IPS DF 6.9 (cell line): ENCODE measurements at regions not wholly inside any gene's neighbourhood (a gene's known extent, or its start where the extent isn't known, plus 50 kb on each side); places are given as distances from the start of the nearest gene placed in this dataset.

Experiments
- DNase-seq: peaks from one replicate; pipeline ENCODE4 v3.0.0-alpha.2; 2013; ENCODE audit warnings: low read depth, low spot score
- H3K27ac ChIP-seq: one replicate; pipeline ENCODE4 v1.5.1; 2013; ENCODE audit warnings: low read length, control low read depth
- H3K27me3 ChIP-seq: 2 replicates; pipeline ENCODE4 v1.6.1; 2013; ENCODE audit warnings: mild to moderate bottlenecking, low read length; ENCODE audit not compliant: control insufficient read depth, insufficient read depth
- H3K36me3 ChIP-seq: 2 replicates; pipeline ENCODE4 v1.6.1; 2013; ENCODE audit warnings: low read length; ENCODE audit not compliant: control insufficient read depth, insufficient read depth
- H3K4me1 ChIP-seq: 2 replicates; pipeline ENCODE4 v1.6.1; 2013; ENCODE audit warnings: low read length; ENCODE audit not compliant: control insufficient read depth, insufficient read depth
- H3K4me3 ChIP-seq: 2 replicates; pipeline ENCODE4 v1.5.1; 2013; ENCODE audit warnings: mild to moderate bottlenecking, low read length
- H3K9me3 ChIP-seq: 2 replicates; pipeline ENCODE4 v1.6.1; 2013; ENCODE audit warnings: low read length, inconsistent platforms; ENCODE audit not compliant: control insufficient read depth, insufficient read depth
- WGBS: extraction: QIAGEN DNeasy Blood & Tissue Kit; methylation state at CpG from one replicate; pipeline ENCODE4 v1.1.7; 2013; ENCODE audit warnings: mixed read lengths, missing lambda C conversion rate; ENCODE audit not compliant: insufficient read length, insufficient coverage; 5-methylcytosine and 5-hydroxymethylcytosine counted together

- DNase-seq, result no peak
- no peak overlapping the region for H3K27ac ChIP-seq
- no peaks in the 10 kb centered on the region for H3K9me3 ChIP-seq
- H3K4me3 ChIP-seq, result no peak overlapping the region
- WGBS, result no CpG with 5 or more reads among the region's 1 CpG
- no peaks in the 10 kb centered on the region for H3K4me1 ChIP-seq
- no peaks in the 10 kb centered on the region for H3K27me3 ChIP-seq
- H3K36me3 ChIP-seq, result no peaks in the 10 kb centered on the region
Observed at GRCh38 chr5:89996335-89996734, 413.2 kb downstream of the CETN3 start.

DNA sequence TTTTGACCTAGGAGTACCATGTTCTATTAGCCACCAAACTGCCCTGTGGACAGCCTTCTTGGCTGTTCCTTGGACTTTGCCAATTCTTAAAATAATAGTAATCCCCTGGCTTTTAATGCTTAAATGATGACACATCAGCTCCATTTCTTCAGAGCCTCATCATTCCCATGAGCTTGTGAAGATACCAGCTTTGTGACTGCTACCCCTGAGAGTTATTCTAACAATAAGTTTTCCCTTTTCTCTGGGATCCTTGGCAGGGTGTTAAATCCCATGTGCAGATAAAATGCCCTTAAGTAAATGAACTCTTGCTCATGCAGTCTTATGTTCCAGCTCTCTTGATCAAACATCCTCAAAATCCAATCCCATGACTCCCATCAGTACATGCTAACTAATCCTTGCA is 415.3 kb downstream of the CETN3 start:
- H3K36me3 ChIP-seq, result no peaks in the 10 kb centered on the region
- H3K27ac ChIP-seq, result no peak overlapping the region
- H3K4me3 ChIP-seq, result no peak overlapping the region
- H3K27me3 ChIP-seq, result no peaks in the 10 kb centered on the region
- H3K9me3 ChIP-seq, result no peaks in the 10 kb centered on the region
- H3K4me1 ChIP-seq, result no peaks in the 10 kb centered on the region
- no peak for DNase-seq

GRCh38 chr5:89992201-89992600 is 417.4 kb downstream of the CETN3 start:
- H3K27me3 ChIP-seq, result no peaks in the 10 kb centered on the region
- no CpG with 5 or more reads among the region's 3 CpGs for WGBS

DNA sequence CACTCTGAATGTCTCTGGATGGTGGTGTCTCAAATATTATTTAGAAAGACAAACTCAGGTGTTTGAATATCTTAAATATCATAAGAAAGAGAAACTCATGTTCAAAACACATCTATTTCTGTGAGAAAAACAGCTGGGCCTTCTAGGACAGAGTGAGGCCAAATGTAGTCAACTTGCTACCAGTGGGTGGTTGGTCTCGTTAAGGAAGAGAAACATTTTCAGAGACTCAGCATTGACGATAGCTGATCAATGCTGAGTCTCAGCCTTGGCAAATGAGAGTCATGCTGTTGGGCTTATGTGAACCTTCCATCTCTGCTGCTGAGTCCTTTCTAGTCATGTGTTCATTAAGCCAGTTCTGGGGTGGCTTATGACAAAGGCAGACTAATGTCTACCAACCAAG is 418.0 kb downstream of the CETN3 start:
- DNase-seq, result no peak
- WGBS, result no CpG with 5 or more reads among the region's 2 CpGs
- Histone ChIP-seq H3K27me3 (no peaks in the 10 kb centered on the region), H3K9me3 (no peaks in the 10 kb centered on the region), H3K4me3 (no peak overlapping the region), H3K4me1 (no peaks in the 10 kb centered on the region), H3K27ac (no peak overlapping the region), H3K36me3 (no peaks in the 10 kb centered on the region)

More at GRCh38 chr5:89992201-89992600, 417.4 kb downstream of the CETN3 start:
- Histone ChIP-seq H3K27ac (no peak overlapping the region), H3K9me3 (no peaks in the 10 kb centered on the region), H3K4me3 (no peak overlapping the region), H3K36me3 (no peaks in the 10 kb centered on the region), H3K4me1 (no peaks in the 10 kb centered on the region)
- DNase-seq, result no peak

- H3K27me3 ChIP-seq, result no peaks in the 10 kb centered on the region
- H3K36me3 ChIP-seq, result no peaks in the 10 kb centered on the region
- H3K4me3 ChIP-seq, result no peak overlapping the region
Observed at GRCh38 chr5:89989776-89990175, 419.8 kb downstream of the CETN3 start.

DNA sequence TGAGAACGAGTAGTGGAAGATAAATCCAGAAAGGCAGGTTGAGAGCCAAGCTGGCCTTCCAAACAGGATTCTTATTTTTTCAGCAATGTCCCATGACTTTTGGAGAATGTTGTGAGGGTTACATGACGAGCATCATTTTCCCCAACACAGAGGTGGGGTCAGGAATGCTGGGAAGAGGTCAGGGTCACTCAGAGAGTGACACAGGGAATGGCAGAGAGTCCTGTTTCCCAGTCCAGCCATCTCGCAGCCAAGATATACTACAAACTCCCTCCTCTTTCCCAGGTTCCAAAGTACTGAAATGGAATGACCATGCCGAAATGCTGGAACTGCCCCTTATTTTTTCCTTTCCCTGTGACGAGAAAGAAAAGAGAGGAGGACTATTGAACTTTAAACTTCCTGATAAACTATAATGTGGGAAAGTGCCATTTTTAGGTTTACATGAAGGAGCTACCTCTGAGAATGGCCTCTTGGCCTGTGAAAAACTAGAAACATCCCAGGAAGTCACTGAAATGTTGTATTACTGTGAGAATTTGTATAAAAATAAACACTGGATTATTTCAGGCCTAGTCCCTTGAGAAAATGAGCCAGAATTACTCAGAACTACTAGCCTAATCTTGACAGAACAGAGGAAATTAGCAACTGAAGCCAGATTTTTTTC is 420.4 kb downstream of the CETN3 start:
- no peak overlapping the region for H3K4me3 ChIP-seq
- no peak overlapping the region for H3K27ac ChIP-seq
- no CpG with 5 or more reads among the region's 5 CpGs for WGBS
- no peaks in the 10 kb centered on the region for H3K4me1 ChIP-seq
- no peaks in the 10 kb centered on the region for H3K36me3 ChIP-seq
- H3K9me3 ChIP-seq, result no peaks in the 10 kb centered on the region
- H3K27me3 ChIP-seq, result no peaks in the 10 kb centered on the region
- no peak for DNase-seq

More at GRCh38 chr5:89989776-89990175, 419.8 kb downstream of the CETN3 start:
- Histone ChIP-seq H3K27ac (no peak overlapping the region), H3K9me3 (no peaks in the 10 kb centered on the region), H3K4me1 (no peaks in the 10 kb centered on the region)
- DNase-seq, result no peak

DNA sequence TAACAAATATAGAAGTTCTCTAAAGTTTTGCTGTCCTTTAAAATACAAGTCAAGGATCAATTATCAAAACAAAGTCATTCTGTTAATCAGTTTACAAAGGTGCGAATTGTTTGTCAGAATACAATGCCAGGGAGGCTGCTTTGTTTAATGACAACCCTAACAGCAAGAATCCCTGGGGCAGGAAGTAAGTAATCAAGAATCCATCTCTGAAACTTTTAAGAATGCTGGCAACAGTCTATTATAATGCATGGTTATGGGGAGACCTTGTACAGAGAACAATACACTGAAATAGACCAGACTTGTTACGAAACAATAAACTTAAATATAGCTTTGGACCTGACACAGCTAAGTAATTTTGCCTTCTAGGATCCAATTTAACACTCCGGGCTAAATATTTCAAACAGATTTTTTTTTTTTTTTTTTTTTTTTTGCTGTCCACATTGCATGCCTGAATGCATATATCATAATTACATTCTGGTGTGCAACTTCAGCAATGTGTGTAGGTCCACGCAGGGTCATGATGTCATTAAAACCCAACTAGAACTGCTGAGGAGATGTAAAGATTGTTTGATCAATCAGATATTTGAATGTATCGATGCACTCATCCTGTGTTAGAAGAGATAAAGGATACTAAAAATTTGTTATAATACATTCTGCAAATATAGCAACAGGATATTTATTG is 421.3 kb downstream of the CETN3 start:
- no peaks in the 10 kb centered on the region for H3K4me1 ChIP-seq
- H3K4me3 ChIP-seq, result no peak overlapping the region
- H3K27me3 ChIP-seq, result no peaks in the 10 kb centered on the region
- no CpG with 5 or more reads among the region's 5 CpGs for WGBS
- H3K27ac ChIP-seq, result no peak overlapping the region
- no peaks in the 10 kb centered on the region for H3K9me3 ChIP-seq
- no peak for DNase-seq
- H3K36me3 ChIP-seq, result no peaks in the 10 kb centered on the region

DNA sequence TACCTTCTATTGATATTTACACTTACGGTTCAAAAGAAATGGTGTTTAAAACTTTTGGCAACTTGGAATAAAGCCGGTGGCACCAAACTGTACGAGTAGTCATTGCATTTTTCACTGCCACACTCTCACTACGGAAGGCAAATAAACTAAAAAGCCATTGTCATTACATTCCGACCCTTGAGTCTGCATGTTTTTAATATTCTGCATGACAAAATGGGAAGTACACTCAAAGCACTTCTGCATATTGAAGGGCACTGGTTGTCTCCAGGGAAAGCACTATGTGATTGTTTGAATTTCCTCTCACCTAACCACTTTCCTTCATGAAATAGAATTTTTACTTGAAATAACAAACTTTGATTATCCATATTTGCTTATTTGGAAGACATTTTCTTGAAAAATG is 426.3 kb downstream of the CETN3 start:
- DNase-seq, result no peak
- no peak overlapping the region for H3K27ac ChIP-seq
- no peak overlapping the region for H3K4me3 ChIP-seq
- H3K9me3 ChIP-seq, result no peaks in the 10 kb centered on the region
- whole genome bisulfite sequencing, result no CpG with 5 or more reads among the region's 5 CpGs
- H3K36me3 ChIP-seq, result no peaks in the 10 kb centered on the region
- no peaks in the 10 kb centered on the region for H3K4me1 ChIP-seq
- H3K27me3 ChIP-seq, result no peaks in the 10 kb centered on the region

DNA sequence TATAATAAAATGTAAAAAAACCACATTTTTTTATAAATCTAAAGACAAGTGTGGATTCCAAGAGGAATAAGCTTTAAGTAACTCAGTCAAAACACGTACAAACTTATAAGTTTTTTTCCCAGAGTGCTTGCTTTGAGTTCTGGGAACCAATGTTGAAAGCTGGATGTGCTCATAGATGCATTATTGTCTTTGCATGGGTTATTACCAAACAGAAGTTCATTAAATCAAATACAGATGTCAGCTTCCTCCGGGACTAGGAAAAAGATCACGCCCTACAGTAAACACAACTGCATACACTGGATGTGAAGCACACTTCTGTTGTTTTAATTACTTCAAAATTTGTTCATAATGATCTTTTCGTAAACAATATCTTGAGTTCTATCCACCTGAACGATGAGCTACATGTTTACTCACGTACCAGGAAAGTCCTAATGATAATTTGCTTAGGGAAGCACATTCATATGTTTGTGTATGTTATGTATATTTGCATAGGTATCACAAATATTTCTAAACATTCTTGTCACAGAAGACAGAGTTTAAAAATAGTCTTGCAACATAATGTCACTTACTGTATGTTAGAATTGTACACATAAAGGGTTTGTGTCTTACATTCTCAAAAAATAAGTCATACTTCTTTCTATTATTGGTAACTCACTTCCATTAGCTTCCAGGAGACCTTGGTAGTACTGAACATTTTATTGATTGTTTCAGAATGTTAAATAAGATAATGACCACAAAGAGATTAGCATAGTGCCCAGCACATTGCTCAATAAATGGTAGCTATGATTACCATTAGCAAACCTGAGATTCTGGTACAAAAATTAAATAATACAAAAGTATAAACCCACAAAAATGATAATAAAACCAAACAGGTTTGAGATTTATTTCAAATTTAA is 427.4 kb downstream of the CETN3 start:
- Histone ChIP-seq H3K9me3 (no peaks in the 10 kb centered on the region), H3K4me3 (no peak overlapping the region), H3K27ac (no peak overlapping the region), H3K27me3 (no peaks in the 10 kb centered on the region), H3K4me1 (no peaks in the 10 kb centered on the region), H3K36me3 (no peaks in the 10 kb centered on the region)
- no CpG with 5 or more reads among the region's 6 CpGs for WGBS
- DNase-seq, result no peak

DNA sequence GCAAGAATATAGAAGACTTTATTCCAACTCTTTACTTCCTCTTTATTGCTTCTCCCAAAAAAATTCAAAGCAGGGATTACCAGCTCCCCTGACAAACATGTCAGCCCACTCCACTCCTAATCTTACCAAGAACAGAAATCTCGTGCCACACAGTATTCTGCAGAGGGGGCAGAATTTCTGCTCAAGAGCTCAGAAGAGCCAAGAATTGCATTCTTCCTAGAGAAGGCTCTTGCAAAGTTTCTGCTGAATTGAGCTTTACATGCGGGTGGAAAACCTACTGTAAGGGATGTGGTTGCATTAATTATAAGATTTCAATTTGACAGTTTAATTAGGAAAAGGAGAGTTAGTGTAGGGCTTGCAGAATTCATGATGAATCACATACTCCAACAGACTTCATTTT is 428.5 kb downstream of the CETN3 start:
- DNase-seq, result no peak
- no CpG with 5 or more reads among the region's 2 CpGs for WGBS
- Histone ChIP-seq H3K9me3 (no peaks in the 10 kb centered on the region), H3K4me1 (no peaks in the 10 kb centered on the region), H3K36me3 (no peaks in the 10 kb centered on the region), H3K4me3 (no peak overlapping the region), H3K27me3 (no peaks in the 10 kb centered on the region), H3K27ac (no peak overlapping the region)
